ENCODE measurements at regions not wholly inside any gene's neighbourhood (a gene's known extent, or its start where the extent isn't known, plus 50 kb on each side); places are given as distances from the start of the nearest gene placed in this dataset.

DNA sequence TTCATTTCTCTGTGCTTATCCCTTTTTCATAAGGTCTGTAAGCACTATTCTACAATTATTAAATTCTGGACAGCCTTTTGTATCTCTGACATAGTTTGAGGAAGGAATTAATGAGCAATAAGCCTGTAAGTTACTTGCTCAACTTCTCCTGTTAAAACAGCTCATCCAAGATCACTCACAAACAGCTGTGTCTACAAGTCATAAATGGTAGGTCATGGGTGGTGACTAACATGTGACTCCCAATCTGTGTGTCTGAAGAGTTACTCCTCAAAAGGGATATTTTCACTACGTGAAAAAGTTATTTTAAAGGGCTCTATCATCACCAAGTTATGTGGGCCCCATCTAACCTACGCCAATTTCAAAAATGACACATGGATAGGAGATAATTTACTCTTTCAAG, 145.2 kb upstream of the CBLB start:
- no peak overlapping the region for H3K27ac Mint-ChIP-seq
- POLR2A ChIA-PET = no interaction called here

DNA sequence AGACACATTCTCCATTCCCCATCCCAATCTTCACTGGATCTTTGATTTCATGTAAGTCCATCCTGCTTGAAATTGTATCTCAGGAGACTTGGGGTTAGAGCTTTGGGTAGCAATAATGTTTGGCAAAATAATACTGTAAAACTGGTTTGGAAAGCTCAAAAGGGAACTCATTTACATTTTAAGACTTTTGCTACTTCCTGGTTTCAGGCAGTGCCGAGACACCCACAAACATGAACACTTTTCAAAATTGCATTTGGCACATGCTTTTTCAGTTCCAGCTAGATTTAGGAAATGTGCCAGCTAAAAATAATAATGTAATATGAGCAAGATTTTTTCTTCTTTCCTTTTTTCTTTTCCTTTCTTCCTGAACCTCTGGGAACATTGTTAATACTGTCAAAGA, 145.7 kb upstream of the CBLB start:
- ChIA-PET POLR2A (no interaction called here), CTCF (no interaction called here)
- Mint-ChIP-seq H3K4me3 (no peak overlapping the region), H3K4me1 (peaks cover 23% of the 10 kb centered on the region), H3K27ac (no peak overlapping the region), H3K27me3 (no peaks in the 10 kb centered on the region), H3K9me3 (peaks cover 22% of the 10 kb centered on the region), H3K36me3 (ENCODE audit: low read depth) (peaks cover 31% of the 10 kb centered on the region)
- DNase-seq = no peak

More for the DNA sequence above, 145.2 kb upstream of the CBLB start:
- Mint-ChIP-seq H3K27me3 (no peaks in the 10 kb centered on the region), H3K4me1 (peaks cover 23% of the 10 kb centered on the region), H3K36me3 (ENCODE audit: low read depth) (peaks cover 31% of the 10 kb centered on the region), H3K4me3 (no peak overlapping the region), H3K9me3 (peaks cover 20% of the 10 kb centered on the region)
- DNase-seq = no peak
- CTCF ChIA-PET = no interaction called here

DNA sequence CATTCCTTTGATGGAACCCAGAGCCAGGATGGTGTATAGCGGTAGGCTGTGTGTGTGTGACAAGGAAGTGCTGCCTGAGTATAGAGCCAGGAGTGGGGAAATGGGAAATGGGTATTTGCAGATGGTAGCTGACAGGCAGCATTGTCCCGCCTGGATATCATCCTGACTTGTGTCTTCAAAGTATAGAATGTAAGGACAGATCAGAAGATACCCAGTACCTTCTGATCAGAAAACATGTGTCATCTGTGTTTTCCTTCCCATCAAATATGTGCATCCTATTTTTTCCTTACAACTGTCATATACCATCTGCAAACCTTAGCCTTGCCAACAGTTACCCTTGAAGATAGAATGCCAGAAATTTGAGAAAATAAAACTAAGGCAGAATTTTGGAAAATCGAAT, 146.2 kb upstream of the CBLB start:
- ChIA-PET POLR2A (no interaction called here), CTCF (no interaction called here)
- Mint-ChIP-seq H3K9me3 (peaks cover 19% of the 10 kb centered on the region), H3K27ac (no peak overlapping the region), H3K4me3 (no peak overlapping the region), H3K4me1 (peaks cover 19% of the 10 kb centered on the region), H3K27me3 (no peaks in the 10 kb centered on the region), H3K36me3 (ENCODE audit: low read depth) (peaks cover 26% of the 10 kb centered on the region)
- no peak for DNase-seq

DNA sequence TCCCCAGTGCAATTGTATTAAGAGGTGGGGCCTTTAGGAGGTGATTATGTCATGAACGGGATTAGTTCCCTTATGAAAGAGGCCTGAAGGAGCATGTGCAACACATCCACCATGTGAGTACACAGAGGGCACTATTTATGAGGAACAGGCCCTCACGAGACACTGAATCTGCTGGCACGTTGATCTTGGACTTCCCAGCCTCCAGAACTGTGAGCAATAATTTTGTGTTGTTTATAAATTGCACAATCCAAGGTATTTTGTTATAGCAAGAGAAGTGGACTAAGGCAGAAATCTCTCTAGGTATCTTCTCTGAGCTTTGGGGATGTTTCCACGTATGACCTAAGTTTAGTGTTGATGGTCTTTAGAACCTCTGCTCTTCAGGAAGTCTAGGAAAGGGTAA, 149.3 kb upstream of the CBLB start:
- peaks cover 2% of the 10 kb centered on the region for H3K4me1 Mint-ChIP-seq
- CTCF ChIA-PET = interaction anchor here (0.6 kb wide), 1 partner anchor 357 kb away, joined by 3 read pairs; no protein-coding TSS in a partner anchor
- POLR2A ChIA-PET = no interaction called here
- peaks cover 8% of the 10 kb centered on the region for H3K9me3 Mint-ChIP-seq
- no peak for DNase-seq
- no peak overlapping the region for H3K4me3 Mint-ChIP-seq
- no peaks in the 10 kb centered on the region for H3K27me3 Mint-ChIP-seq
- peaks cover 16% of the 10 kb centered on the region for H3K36me3 Mint-ChIP-seq (ENCODE audit: low read depth)
- H3K27ac Mint-ChIP-seq = no peak overlapping the region

DNA sequence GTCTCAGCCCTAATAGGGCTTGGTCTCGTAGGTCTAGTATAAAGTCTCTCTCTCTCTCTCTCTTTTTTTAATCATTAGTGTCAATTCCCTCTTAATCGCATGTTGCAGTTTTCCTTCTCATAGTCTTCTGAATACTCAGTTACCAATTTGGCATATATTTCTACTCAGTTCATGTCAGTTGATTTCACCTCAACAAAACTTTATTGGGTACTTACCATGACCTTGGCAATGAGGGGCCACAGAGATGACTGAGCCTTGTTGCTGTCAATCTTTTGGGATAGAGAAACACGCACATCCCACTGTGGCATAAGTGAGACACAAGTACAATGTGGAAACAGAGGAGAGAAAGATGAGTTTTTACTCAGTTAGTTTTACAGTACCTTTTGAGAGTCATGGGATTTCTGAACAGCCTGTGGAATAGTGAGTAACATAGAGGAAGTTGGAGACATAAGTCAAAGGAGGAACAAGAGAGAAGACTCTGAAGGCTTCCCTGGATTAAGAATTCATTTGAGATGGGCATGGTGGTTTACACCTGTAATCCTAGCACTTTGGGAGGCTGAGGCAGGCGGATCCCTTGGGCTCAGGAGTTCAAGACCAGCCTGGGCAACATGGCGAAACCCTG, 150.2 kb upstream of the CBLB start:
- Mint-ChIP-seq H3K4me3 (no peak overlapping the region), H3K27ac (no peak overlapping the region), H3K4me1 (peaks cover under 1% of the 10 kb centered on the region), H3K27me3 (no peaks in the 10 kb centered on the region), H3K36me3 (ENCODE audit: low read depth) (peaks cover 13% of the 10 kb centered on the region), H3K9me3 (peaks cover 8% of the 10 kb centered on the region)
- POLR2A ChIA-PET = no interaction called here
- DNase-seq = no peak
- CTCF ChIA-PET = no interaction called here

DNA sequence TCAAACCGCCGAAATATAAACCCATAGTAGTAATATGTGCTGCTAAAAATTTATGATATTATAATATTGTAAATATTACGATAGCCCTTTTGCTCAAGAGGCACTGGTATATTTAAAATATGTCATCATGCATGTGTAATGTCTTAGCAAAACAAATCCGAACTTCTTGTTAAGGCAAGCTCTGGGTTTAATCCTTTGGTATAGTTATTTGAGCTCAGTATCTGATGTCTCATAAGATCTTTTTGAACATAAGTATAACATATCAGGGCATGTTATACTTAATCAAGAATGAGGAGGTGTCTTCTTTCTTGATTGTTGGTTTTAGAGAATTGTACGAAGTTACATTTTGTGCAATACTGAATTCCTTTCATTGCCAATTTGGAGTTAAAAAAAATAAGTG, 154.1 kb upstream of the CBLB start:
- Mint-ChIP-seq H3K9me3 (peaks cover 5% of the 10 kb centered on the region), H3K36me3 (ENCODE audit: low read depth) (peaks cover 2% of the 10 kb centered on the region)
- CTCF ChIA-PET = no interaction called here

DNA sequence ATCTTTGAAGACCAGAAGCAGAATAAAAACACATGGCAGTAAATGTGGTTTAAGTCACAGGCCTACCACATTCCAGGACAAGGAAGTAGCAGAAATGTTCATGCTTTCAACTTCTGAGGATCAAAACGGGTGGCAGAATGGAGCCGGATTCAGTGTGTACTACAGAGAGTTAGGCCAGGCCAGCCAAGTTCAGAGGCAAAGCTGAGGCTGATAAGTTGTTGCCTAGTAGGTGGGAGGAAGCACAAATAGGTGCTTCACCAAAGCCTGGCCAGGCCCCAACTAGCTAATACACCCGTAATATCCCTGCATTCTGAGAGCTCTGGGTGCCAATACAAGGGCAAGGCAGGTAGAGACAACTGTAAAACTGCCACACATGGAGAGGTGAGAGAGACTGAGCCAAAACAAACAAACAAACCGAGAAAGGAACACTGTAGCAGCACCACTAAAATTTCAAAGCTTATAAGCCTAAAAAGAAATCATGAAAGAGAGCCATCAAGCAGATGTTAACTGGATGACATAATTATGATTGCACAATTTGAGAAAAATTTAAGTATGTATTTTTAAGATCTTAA, 156.4 kb upstream of the CBLB start:
- Mint-ChIP-seq H3K27ac (no peak overlapping the region), H3K4me1 (no peaks in the 10 kb centered on the region), H3K9me3 (no peaks in the 10 kb centered on the region), H3K4me3 (no peak overlapping the region), H3K27me3 (no peaks in the 10 kb centered on the region), H3K36me3 (ENCODE audit: low read depth) (no peaks in the 10 kb centered on the region)
- ChIA-PET POLR2A (no interaction called here), CTCF (no interaction called here)
- DNase-seq = no peak

More for the DNA sequence above, 154.1 kb upstream of the CBLB start:
- Mint-ChIP-seq H3K27me3 (no peaks in the 10 kb centered on the region), H3K4me3 (no peak overlapping the region), H3K4me1 (no peaks in the 10 kb centered on the region), H3K27ac (no peak overlapping the region)
- POLR2A ChIA-PET = no interaction called here
- no peak for DNase-seq

DNA sequence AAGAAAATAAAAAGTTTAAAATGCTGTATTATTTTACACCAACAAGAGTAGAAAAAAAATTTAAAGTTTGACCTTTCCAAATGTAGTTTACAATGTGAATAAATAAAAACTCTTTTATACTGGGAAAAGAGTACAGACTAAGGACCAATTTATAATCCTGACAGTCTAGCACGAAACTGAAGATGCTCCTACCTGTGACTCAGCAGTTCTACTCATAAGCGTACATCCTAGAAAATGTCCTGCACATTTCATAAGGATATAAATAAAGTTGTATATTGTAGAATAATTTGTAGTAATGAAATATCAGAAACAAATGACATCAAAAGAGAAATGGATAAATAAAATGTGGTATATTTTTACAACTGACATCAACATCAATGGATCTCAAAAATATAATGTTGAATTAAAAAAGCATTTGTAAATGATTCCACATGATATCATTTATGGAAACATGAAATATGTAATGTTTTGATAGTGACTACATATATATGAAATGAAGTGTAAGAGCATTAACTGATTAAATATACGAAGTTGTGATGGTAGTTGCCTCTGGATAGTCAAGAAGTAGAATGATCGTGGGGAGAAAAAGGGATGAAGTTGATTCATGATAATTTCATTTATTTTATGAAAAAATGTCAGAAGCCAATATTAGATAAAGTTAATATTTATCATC, 161.3 kb upstream of the CBLB start:
- DNase-seq = no peak
- Mint-ChIP-seq H3K27ac (no peak overlapping the region), H3K9me3 (no peaks in the 10 kb centered on the region), H3K27me3 (no peaks in the 10 kb centered on the region), H3K4me3 (no peak overlapping the region), H3K4me1 (no peaks in the 10 kb centered on the region), H3K36me3 (ENCODE audit: low read depth) (no peaks in the 10 kb centered on the region)
- POLR2A ChIA-PET = no interaction called here
- CTCF ChIA-PET = no interaction called here

DNA sequence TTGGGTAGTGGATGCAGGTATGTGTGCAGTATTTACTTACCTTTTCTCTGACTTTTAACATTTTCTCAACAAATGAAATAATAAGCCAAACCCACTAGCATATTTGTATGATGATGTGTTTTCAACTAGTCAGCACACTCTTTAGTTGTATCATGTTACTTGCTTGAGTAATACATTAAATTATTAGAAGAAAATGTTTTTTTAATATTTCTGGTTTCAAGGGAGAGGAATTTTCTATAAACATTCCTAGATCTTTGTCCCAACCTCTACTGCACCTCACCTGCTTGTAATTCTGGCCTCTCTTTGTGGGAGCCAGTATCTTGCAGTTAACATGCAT, 161.8 kb upstream of the CBLB start:
- no peaks in the 10 kb centered on the region for H3K27me3 Mint-ChIP-seq

DNA sequence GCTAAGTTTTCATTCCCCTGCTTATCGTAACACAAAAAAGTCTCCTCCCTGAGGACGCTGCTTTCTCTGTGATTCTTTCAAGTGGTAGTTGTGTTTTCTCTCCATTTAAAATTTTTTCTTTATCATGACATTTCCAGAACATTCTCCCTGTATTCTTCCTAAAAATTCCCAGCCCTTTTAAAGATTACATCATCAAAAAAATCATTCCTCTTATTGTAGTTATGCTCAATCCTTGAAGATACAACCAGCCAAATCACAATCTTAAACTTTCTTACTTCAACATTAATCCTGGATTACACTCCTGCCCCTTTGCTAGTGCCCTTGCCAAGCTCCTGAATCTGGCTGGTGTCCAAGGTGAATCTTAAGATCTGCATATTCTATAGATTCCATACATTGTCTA, 163.7 kb upstream of the CBLB start:
- no peak overlapping the region for H3K27ac Mint-ChIP-seq
- ChIA-PET POLR2A (no interaction called here), CTCF (no interaction called here)
- peaks cover 1% of the 10 kb centered on the region for H3K9me3 Mint-ChIP-seq
- no peaks in the 10 kb centered on the region for H3K36me3 Mint-ChIP-seq (ENCODE audit: low read depth)
- no peak for DNase-seq
- no peak overlapping the region for H3K4me3 Mint-ChIP-seq
- H3K27me3 Mint-ChIP-seq = no peaks in the 10 kb centered on the region
- no peaks in the 10 kb centered on the region for H3K4me1 Mint-ChIP-seq

More for the DNA sequence above, 161.8 kb upstream of the CBLB start:
- no peaks in the 10 kb centered on the region for H3K9me3 Mint-ChIP-seq
- no peak overlapping the region for H3K27ac Mint-ChIP-seq
- DNase-seq = no peak
- CTCF ChIA-PET = no interaction called here
- H3K4me1 Mint-ChIP-seq = no peaks in the 10 kb centered on the region
- no peak overlapping the region for H3K4me3 Mint-ChIP-seq
- POLR2A ChIA-PET = no interaction called here
- H3K36me3 Mint-ChIP-seq (ENCODE audit: low read depth) = no peaks in the 10 kb centered on the region

DNA sequence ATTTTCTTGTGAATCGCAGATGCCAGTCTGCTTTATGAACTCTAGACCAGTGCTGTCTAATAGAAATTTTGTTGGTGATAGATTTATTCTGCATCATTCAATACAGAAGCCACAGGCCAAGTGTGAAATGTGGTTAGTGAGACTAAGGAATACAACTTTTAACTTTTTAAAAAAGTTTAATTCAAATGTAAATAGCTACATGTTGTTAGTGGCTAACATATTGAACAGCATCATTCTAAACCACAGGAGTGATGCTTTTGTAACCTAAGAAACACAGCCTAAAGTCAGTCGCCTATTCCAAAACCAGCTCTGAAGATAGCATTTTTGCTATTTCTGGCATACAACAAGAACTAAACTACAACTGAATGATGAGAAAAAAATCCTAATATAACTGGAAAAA, 164.8 kb upstream of the CBLB start:
- Mint-ChIP-seq H3K4me3 (no peak overlapping the region), H3K9me3 (peaks cover 2% of the 10 kb centered on the region), H3K27ac (no peak overlapping the region), H3K4me1 (no peaks in the 10 kb centered on the region), H3K36me3 (ENCODE audit: low read depth) (no peaks in the 10 kb centered on the region), H3K27me3 (no peaks in the 10 kb centered on the region)
- ChIA-PET POLR2A (no interaction called here), CTCF (no interaction called here)
- no peak for DNase-seq

DNA sequence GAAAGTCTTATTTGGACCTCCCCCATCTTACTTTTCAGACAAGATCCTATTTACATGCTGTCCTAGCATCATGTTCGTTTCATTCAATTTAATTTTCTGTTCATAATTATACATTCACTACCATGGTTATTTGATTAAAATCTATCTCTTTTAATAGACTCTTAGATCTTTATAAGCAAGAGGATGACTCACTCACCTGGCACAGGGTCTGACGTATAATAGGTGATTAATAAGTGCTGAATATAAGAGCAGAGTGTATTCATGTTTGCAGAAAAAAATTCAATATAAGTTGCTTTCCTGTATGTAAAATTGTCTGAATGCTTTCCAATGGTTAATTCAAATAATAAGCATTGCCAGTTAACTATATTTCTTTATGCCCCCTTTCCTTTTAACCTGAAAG, 165.5 kb upstream of the CBLB start:
- ChIA-PET POLR2A (no interaction called here), CTCF (no interaction called here)
- no peak overlapping the region for H3K27ac Mint-ChIP-seq
- H3K9me3 Mint-ChIP-seq = peaks cover 2% of the 10 kb centered on the region
- no peaks in the 10 kb centered on the region for H3K27me3 Mint-ChIP-seq
- no peak overlapping the region for H3K4me3 Mint-ChIP-seq
- H3K4me1 Mint-ChIP-seq = peaks cover 2% of the 10 kb centered on the region
- H3K36me3 Mint-ChIP-seq (ENCODE audit: low read depth) = no peaks in the 10 kb centered on the region
- no peak for DNase-seq

DNA sequence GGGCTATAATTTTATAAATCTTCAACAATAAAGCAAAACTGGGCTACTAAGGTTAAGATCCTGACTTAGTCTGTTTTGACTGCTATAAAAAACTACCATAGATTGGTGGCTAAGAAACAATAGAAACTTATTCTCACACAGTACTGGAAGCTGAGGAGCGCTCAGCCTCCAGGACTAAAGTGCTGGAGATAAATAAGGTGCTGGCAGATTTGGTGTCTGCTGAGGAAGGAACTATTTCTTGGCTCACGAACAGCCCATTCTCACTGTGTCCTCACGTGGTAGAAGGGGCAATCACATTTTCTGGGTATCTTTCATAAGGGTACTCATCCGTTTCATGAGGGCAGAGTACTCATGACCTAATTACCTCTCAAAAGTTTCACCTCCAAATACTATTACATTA, 166.8 kb upstream of the CBLB start:
- peaks cover 2% of the 10 kb centered on the region for H3K9me3 Mint-ChIP-seq
- ChIA-PET POLR2A (no interaction called here), CTCF (no interaction called here)
- H3K4me3 Mint-ChIP-seq = no peak overlapping the region
- H3K4me1 Mint-ChIP-seq = peaks cover 8% of the 10 kb centered on the region
- H3K36me3 Mint-ChIP-seq (ENCODE audit: low read depth) = no peaks in the 10 kb centered on the region
- DNase-seq = no peak
- H3K27ac Mint-ChIP-seq = no peak overlapping the region
- no peaks in the 10 kb centered on the region for H3K27me3 Mint-ChIP-seq

DNA sequence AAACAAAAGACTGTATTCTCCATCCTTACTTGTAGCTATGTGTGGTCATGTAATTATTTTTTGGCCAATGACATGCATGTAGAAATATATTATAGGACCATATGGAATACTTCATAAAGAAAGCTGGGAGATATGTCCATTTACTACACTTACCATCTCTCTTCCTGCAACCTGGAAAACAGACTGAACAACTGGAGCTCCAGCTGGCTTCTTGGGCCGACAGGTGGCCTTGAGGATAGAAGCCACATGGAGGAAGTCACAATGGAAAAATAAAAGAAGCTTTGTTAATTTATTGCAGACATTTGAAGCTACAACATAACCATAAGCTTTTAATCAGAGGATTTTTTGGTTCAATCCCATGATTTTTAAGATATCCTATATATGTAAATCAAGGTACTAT, 167.9 kb upstream of the CBLB start:
- no peak for DNase-seq
- no peak overlapping the region for H3K27ac Mint-ChIP-seq
- POLR2A ChIA-PET = no interaction called here

More for the DNA sequence above, 167.9 kb upstream of the CBLB start:
- Mint-ChIP-seq H3K4me1 (peaks cover 8% of the 10 kb centered on the region), H3K9me3 (peaks cover 2% of the 10 kb centered on the region), H3K4me3 (no peak overlapping the region), H3K27me3 (no peaks in the 10 kb centered on the region), H3K36me3 (ENCODE audit: low read depth) (no peaks in the 10 kb centered on the region)
- CTCF ChIA-PET = interaction anchor here (1.0 kb wide), 1 partner anchor 171 kb away, joined by 3 read pairs; no protein-coding TSS in a partner anchor

Data from activated CD4-positive, alpha-beta memory T cell treated with anti-CD3 and anti-CD28 coated beads, Interleukin-2, amount 10 ng/mL, durations not matched to agents 7 days and 5 days (primary cell).